GM12878 (cell line): ENCODE measurements at regions not wholly inside any gene's neighbourhood (a gene's known extent, or its start where the extent isn't known, plus 50 kb on each side); places are given as distances from the start of the nearest gene placed in this dataset.

Experiments
- ATAC-seq: fragments of 200-7000 bp; cut with Tn5 transposase; 3 replicates; pipeline ENCODE4 v1.9.1; 2020; ENCODE audit warnings: mild to moderate bottlenecking, moderate library complexity
- BruUV-seq: library from RNA; stranded (reverse); fragments of 400-500 nt; replicated peaks from 2 replicates; lab custom pipeline; 2021; lab: Mats Ljungman, UMichigan
- CTCF ChIA-PET: fragments of 300-600 bp; sonication (Branson Sonifier 250); formaldehyde crosslinking; extraction: SDS; loops from one replicate; lab custom pipeline; 2021; ENCODE audit warnings: inconsistent platforms; lab: Yijun Ruan, JAX
- POLR2A ChIA-PET: fragments of 350-600 bp; formaldehyde crosslinking; extraction: SDS; loops from one replicate; lab custom pipeline; 2021; ENCODE audit warnings: inconsistent platforms; lab: Charles Lee
- RAD21 ChIA-PET: fragments of 300-600 bp; sonication (Branson Sonifier 250); formaldehyde crosslinking; loops from one replicate; lab custom pipeline; 2023; ENCODE audit warnings: antibody characterized with exemption; ENCODE audit not compliant: unreplicated experiment; lab: Charles Lee
- SMC1A ChIA-PET: fragments of 300-600 bp; sonication (Branson Sonifier 250); formaldehyde crosslinking; loops from one replicate; lab custom pipeline; 2023; ENCODE audit not compliant: unreplicated experiment, uncharacterized antibody; lab: Charles Lee
- DNase-seq: peaks from one replicate; pipeline ENCODE4 v3.0.0-alpha.2; 2011; ENCODE audit warnings: low read depth, low spot score
- FAIRE-seq: peaks from 3 replicates; lab custom pipeline; 2011; peaks lifted over from hg19 to GRCh38; lab: Jason Lieb, UNC
- H2AFZ ChIP-seq: 2 replicates; pipeline ENCODE4 v1.6.0; 2011; ENCODE audit warnings: low read depth, low read length, control low read depth; ENCODE audit not compliant: control insufficient read depth
- H3K27ac ChIP-seq: 2 replicates; pipeline ENCODE4 v1.5.1; 2011; ENCODE audit warnings: control low read depth; ENCODE audit not compliant: control insufficient read depth, insufficient read depth
- H3K27me3 ChIP-seq, 2 experiments: replicated peaks in 1 of 2; 2 replicates each; pipeline versions ENCODE4 v1.6.0 to v1.6.1; 2011; ENCODE audit warnings: low read length in 1 of 2; ENCODE audit not compliant: control insufficient read depth in 2 of 2, insufficient read depth in 2 of 2
- H3K36me3 ChIP-seq, 2 experiments: 2 replicates each; pipeline ENCODE4 v1.5.1; 2011; ENCODE audit warnings: low read length in 1 of 2; ENCODE audit not compliant: control insufficient read depth in 2 of 2, insufficient read depth in 2 of 2
- H3K4me1 ChIP-seq: 2 replicates; pipeline ENCODE4 v1.6.1; 2011; ENCODE audit warnings: mild to moderate bottlenecking, low read length, moderate library complexity, mixed read lengths; ENCODE audit not compliant: control insufficient read depth, insufficient read depth
- H3K4me2 ChIP-seq: 2 replicates; pipeline ENCODE4 v1.6.0; 2011; ENCODE audit warnings: control low read depth; ENCODE audit not compliant: control insufficient read depth, insufficient read depth
- H3K4me3 ChIP-seq: fragments of 200-600 bp; sonication (generic); 2 replicates; pipeline ENCODE4 v1.5.1; 2016
- H3K79me2 ChIP-seq: 2 replicates; pipeline ENCODE4 v1.6.0; 2011; ENCODE audit warnings: low read length; ENCODE audit not compliant: control insufficient read depth, insufficient read depth
- H3K9ac ChIP-seq: 2 replicates; pipeline ENCODE4 v1.8.0; 2011; ENCODE audit warnings: low read length, control low read depth, mixed read lengths; ENCODE audit not compliant: control insufficient read depth, insufficient read depth
- H3K9me3 ChIP-seq: replicated peaks from 3 replicates; pipeline ENCODE4 v1.5.1; 2011; ENCODE audit warnings: mild to moderate bottlenecking, low read length; ENCODE audit not compliant: control insufficient read depth, insufficient read depth
- H4K20me1 ChIP-seq: 2 replicates; pipeline ENCODE4 v1.6.0; 2011; ENCODE audit not compliant: control insufficient read depth, insufficient read depth
- ATF3 ChIP-seq: IDR thresholded peaks from 2 replicates; pipeline ENCODE4 v1.6.1; 2011; ENCODE audit warnings: low read depth, mild to moderate bottlenecking, low read length, moderate library complexity, borderline replicate concordance; ENCODE audit errors: extremely low read depth
- IKZF1 ChIP-seq: fragments of 450-650 bp; conservative IDR thresholded peaks from 2 replicates; pipeline ENCODE4 v1.6.1; 2017; ENCODE audit warnings: antibody characterized with exemption, mild to moderate bottlenecking
- IKZF2 ChIP-seq, 2 experiments: fragments of 450-650 bp; IDR thresholded peaks; 2 replicates each; pipeline ENCODE4 v1.6.1; 2017; ENCODE audit warnings: mild to moderate bottlenecking in 2 of 2, moderate library complexity in 2 of 2
- IRF5 ChIP-seq: fragments of 450-650 bp; IDR thresholded peaks from 2 replicates; pipeline ENCODE4 v1.6.1; 2017; ENCODE audit warnings: borderline replicate concordance
- MEF2A ChIP-seq: IDR thresholded peaks from 2 replicates; pipeline ENCODE4 v1.6.1; 2011; ENCODE audit warnings: low read depth, mild to moderate bottlenecking, low read length, moderate library complexity; ENCODE audit not compliant: insufficient read depth
- MYB ChIP-seq: fragments of 150-350 bp; IDR thresholded peaks from 2 replicates; pipeline ENCODE4 v1.6.1; 2014; ENCODE audit warnings: mild to moderate bottlenecking, low read depth, low read length, borderline replicate concordance
- PAX8 ChIP-seq: fragments of 450-650 bp; IDR thresholded peaks from 2 replicates; pipeline ENCODE4 v1.6.1; 2017; ENCODE audit warnings: mild to moderate bottlenecking, moderate library complexity
- PBX3 ChIP-seq: IDR thresholded peaks from 2 replicates; pipeline ENCODE4 v1.6.1; 2011; ENCODE audit warnings: mild to moderate bottlenecking, low read depth, low read length, moderate library complexity; ENCODE audit not compliant: insufficient replicate concordance
- RUNX3 ChIP-seq: IDR thresholded peaks from 2 replicates; pipeline ENCODE4 v1.6.1; 2012; ENCODE audit warnings: low read length, inconsistent platforms
- SREBF2 ChIP-seq: IDR thresholded peaks from 2 replicates; pipeline ENCODE4 v1.6.1; 2012; ENCODE audit warnings: mild to moderate bottlenecking, low read length
- USF1 ChIP-seq: IDR thresholded peaks from 2 replicates; pipeline ENCODE4 v1.6.1; 2011; ENCODE audit warnings: borderline replicate concordance, low read depth, mild to moderate bottlenecking, moderate library complexity, mixed read lengths, low read length; ENCODE audit not compliant: insufficient read depth; ENCODE audit errors: extremely low read length
- ZNF622 ChIP-seq: fragments of 450-650 bp; IDR thresholded peaks from 2 replicates; pipeline ENCODE4 v1.6.1; 2017; ENCODE audit warnings: mild to moderate bottlenecking, inconsistent platforms
- ZSCAN29 ChIP-seq: fragments of 450-650 bp; IDR thresholded peaks from 2 replicates; pipeline ENCODE4 v1.6.1; 2017; ENCODE audit warnings: mild to moderate bottlenecking, moderate library complexity
- WGBS: methylation state at CpG from one replicate; pipeline ENCODE4 v1.1.6; 2016; ENCODE audit warnings: low lambda C conversion rate; ENCODE audit not compliant: insufficient replicate concordance, insufficient coverage; ENCODE audit errors: missing lambda C conversion rate; 5-methylcytosine and 5-hydroxymethylcytosine counted together
- in situ Hi-C: fragments of 300-500 bp; cut with MboI; formaldehyde crosslinking; loops from 9 replicates; pipeline ENCODE4 v1.14.3; 2018; ENCODE audit warnings: mixed read lengths
- intact Hi-C: fragments of 100-400 bp; cut with micrococcal nuclease; formaldehyde crosslinking; loops from one replicate; pipeline ENCODE4 v1.14.2; 2022; ENCODE audit not compliant: unreplicated experiment

- TF ChIP-seq IRF5 (no peak), PBX3 (no peak), USF1 (no peak), RUNX3 (peak; percentile 48; the same call in 1 of the 2 replicates), IKZF1 (0 out of 2 replicates have a peak, but pooled peaks have one; percentile 25), SREBF2 (no peak), ZNF622 (no peak), IKZF2 (IDR thresholded peaks at IDR 0.05) (peak in 1 of 2 experiments; percentile 23; a peak in 1 of 4 replicates), MEF2A (no peak), ZSCAN29 (no peak), MYB (no peak), ATF3 (no peak), PAX8 (no peak)
- ChIA-PET RAD21 (interaction anchor here (1.1 to 1.9 kb wide), 5 partner anchors 44 to 185 kb away, joined by 3 to 9 read pairs (median 7); no protein-coding TSS in a partner anchor), SMC1A (interaction anchor here (1.5 to 2.0 kb wide), 5 partner anchors 35 to 181 kb away, joined by 4 to 6 read pairs (median 5); no protein-coding TSS in a partner anchor)
Observed at GRCh38 chr1:183730107-183730724, 74.7 kb upstream of the RGL1 start.

More at GRCh38 chr1:183730107-183730724, 74.7 kb upstream of the RGL1 start:
- in situ Hi-C loops (no loop called here), intact Hi-C loops (loop anchor here (1.0 to 5.0 kb wide), 2 partner anchors 77 to 186 kb away; partner anchors contain the start of gene RGL1)
- ChIA-PET POLR2A (no interaction called here), CTCF (interaction anchor here (1.5 kb wide), 1 partner anchor 36 kb away, joined by 3 read pairs; no protein-coding TSS in a partner anchor)
- Histone ChIP-seq H3K36me3 (no peaks in the 10 kb centered on the region), H3K27ac (peak overlapping the region; percentile 24; the same call in 1 of the 2 replicates), H3K4me2 (no peak overlapping the region), H3K9me3 (no peaks in the 10 kb centered on the region), H3K9ac (no peak overlapping the region), H3K27me3 (no peaks in the 10 kb centered on the region), H3K4me3 (0 out of 2 replicates have a peak overlapping the region, but pooled peaks have one; percentile 5), H4K20me1 (no peaks in the 10 kb centered on the region), H3K79me2 (no peaks in the 10 kb centered on the region), H2AFZ (no peak overlapping the region), H3K4me1 (peaks cover 15% of the 10 kb centered on the region; the same call in 1 of the 2 replicates)
- DNase-seq (no peak), FAIRE-seq (peak; percentile 68), ATAC-seq (peak; percentile 87)
- 18% methylated on average over 2 of the region's 2 CpGs for WGBS
- BruUV-seq: no TSS peak
